22Rv1 (cell line): ENCODE measurements at regions not wholly inside any gene's neighbourhood (a gene's known extent, or its start where the extent isn't known, plus 50 kb on each side); places are given as distances from the start of the nearest gene placed in this dataset.
"Not testable (repeated sequence)": the region's sequence is repeated elsewhere in the genome, so short reads cannot be mapped to it uniquely, and the experiment has no call there.

Experiments used
- H3K27ac ChIP-seq: fragments of 450-650 bp; 2 replicates; pipeline ENCODE4 v1.5.1; 2017
- ZFX ChIP-seq: fragments of 450-650 bp; IDR thresholded peaks from 2 replicates; pipeline ENCODE4 v1.6.1; 2017; ENCODE audit warnings: antibody characterized with exemption, borderline replicate concordance
- TF ChIP-seq, protein P1 (sequence below): fragments of 450-650 bp; IDR thresholded peaks from 2 replicates; pipeline ENCODE4 v1.5.1; 2017; ENCODE audit warnings: mild to moderate bottlenecking

DNA sequence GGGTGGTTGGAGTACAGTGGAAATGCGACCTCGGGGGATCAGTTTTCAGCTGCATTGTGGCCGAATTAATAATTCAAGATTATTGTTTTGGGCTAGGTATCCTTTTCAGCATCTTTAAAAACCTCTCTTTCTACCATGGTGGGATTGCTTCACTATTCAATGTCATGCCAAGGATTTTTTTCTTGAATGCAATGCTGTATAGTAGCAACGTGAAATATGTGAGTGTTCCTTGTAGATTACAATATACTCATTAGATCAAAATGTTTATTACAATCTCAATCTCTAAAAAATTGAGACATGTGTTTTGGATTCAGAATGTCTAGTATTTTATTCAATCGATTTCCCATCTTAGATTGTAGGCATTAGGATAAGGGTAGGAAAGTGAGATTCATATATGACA is 586.5 kb upstream of the TBL1XR1 start:
- H3K27ac ChIP-seq, result no peak overlapping the region
- TF ChIP-seq ZFX, result no peak

DNA sequence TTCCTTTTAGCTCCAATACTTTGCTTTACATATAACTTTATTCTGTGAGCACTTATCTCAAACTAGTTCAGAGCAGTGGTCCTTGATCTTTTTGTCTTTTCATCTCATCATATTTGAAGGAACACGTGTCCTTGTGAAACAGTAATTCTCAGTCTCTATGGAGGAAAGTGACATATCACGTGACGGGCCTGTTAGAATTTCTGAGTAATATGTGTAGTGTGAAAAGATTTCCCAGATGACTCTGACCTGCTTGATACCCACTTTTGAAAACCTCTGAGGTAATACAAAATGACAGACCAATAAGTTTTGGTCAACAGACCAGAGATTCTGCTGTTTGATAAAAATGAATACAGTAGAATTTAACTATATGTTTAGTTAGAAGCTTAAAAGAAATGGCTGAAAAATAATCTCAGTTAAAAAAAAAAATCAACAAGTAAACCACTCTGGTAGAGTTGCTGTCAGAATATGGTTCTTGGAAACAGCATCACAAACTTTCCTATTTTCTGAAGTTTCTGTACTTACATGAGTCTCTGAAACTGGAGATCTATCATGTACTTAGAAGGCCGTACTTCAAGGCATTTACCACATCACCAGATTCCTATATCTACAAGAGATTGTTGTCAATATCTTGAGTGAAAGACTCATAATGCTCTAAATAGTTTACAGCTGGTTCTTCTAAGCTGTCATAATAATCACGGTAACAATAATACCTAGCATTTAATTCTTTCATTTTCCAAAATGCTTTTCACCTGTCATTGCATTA is 590.2 kb upstream of the TBL1XR1 start:
- no peak overlapping the region for H3K27ac ChIP-seq

DNA sequence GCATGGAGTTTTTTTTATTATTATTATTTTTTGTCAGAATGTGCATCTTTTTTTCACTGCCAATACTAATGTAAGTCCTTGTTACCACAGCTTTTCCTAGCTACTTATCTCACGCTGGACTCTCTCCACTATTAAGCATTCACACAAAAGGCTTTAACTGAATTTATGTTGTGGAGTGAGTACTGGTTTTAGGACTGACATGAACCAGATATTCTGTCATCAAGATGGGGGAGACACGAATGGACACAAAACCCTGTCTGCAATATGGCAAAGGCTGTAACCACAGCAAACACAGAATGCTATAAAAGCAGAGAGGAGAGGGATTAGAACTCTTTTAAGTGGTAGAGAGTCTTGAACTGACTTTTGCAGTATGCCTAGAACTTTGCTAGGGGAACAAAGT is 592.2 kb upstream of the TBL1XR1 start:
- H3K27ac ChIP-seq, result no peak overlapping the region
- TF ChIP-seq, protein P1, sequence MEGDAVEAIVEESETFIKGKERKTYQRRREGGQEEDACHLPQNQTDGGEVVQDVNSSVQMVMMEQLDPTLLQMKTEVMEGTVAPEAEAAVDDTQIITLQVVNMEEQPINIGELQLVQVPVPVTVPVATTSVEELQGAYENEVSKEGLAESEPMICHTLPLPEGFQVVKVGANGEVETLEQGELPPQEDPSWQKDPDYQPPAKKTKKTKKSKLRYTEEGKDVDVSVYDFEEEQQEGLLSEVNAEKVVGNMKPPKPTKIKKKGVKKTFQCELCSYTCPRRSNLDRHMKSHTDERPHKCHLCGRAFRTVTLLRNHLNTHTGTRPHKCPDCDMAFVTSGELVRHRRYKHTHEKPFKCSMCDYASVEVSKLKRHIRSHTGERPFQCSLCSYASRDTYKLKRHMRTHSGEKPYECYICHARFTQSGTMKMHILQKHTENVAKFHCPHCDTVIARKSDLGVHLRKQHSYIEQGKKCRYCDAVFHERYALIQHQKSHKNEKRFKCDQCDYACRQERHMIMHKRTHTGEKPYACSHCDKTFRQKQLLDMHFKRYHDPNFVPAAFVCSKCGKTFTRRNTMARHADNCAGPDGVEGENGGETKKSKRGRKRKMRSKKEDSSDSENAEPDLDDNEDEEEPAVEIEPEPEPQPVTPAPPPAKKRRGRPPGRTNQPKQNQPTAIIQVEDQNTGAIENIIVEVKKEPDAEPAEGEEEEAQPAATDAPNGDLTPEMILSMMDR, result no peak
- no peak for TF ChIP-seq ZFX

More for the DNA sequence above, 590.2 kb upstream of the TBL1XR1 start:
- TF ChIP-seq ZFX, result no peak
- TF ChIP-seq, protein P1, result no peak

DNA sequence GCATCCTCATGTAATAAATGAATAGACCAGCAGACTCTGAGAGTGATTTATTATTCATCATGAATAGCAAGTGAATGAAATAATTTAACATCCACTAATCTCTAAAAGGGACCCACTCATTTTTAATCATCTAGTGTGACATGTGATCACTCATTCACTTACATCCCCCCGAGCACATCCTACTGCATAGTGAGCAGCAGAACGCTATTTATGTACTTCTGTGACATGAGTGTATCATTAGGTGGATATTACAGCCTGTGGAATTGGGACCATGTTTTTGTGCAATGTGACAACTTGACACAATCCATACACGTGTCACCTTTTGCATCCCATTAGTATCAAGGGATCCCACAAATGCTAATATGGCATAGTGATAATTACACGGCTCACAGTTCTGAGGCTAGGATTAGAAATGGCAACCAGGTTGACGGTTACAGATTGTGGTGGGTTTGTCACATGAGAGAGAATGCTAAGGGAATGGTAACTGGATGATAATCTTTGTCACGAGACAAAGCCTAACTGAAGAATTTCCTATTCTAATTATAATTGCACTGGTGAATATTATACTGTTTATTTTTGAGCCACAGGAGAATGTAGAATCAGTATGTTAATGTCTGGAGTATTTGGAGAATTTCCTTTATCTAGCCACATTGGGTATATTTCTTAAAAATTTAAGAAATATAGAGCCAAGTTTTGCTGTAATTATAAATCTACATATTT is 595.2 kb upstream of the TBL1XR1 start:
- H3K27ac ChIP-seq, result no peak overlapping the region
- TF ChIP-seq, protein P1, result no peak
- no peak for TF ChIP-seq ZFX

DNA sequence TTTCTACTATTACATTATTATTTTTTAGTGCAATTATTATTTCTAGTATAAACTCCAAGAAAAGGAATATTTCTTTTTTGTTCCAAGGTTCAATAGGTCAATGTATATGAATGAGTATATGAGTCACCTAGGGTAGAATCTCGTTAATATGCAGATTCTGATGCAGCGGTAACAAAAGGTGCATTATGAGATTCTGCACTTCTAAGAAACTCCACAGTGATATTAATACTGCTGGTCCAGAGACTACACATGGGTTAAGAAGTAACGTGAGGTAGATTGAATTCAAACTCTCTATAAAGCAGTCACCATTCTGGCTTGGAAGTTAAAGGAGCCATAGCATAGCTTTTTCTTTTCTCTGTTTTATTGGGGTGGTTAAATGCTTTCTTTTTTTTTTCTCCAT is 596.2 kb upstream of the TBL1XR1 start:
- no peak for TF ChIP-seq ZFX
- TF ChIP-seq, protein P1, result no peak
- no peak overlapping the region for H3K27ac ChIP-seq

DNA sequence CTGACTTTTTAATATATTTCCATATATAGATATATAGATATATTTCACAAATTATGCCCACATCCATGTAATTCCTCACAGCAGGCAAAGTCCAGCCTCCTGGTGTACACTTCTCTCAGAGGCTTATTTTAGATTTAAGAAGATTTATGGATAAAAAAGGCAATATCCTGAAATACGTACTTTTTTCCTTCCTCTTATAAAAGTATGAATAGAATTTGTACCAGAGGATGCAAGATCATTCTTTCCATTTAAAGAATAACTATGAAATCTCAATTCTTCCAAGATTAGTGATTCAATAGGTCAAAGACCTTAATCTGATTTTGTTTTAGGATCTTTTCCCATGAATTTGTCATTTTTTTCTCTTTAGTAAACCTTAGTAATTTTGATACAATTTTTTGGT is 597.9 kb upstream of the TBL1XR1 start:
- TF ChIP-seq, protein P1, result no peak
- TF ChIP-seq ZFX, result no peak
- H3K27ac ChIP-seq, result no peak overlapping the region

DNA sequence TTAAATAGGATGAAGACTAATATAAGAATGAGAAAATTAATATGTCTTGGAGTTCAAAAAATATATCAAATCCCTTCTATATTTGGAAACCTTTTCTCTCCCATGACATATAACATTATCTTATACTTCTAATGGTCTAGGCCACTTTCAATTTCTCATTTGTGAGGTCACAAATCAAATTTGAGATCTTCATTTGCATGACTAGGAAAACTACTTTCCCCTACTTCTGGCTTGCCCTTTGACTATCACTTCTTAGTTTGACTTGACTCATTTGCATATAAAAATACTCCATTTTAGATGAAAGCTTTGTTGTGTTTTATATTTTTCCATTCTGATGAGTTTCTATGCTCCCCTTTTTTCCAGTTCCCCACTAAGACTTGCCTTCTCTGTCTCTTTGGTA is 598.6 kb upstream of the TBL1XR1 start:
- no peak overlapping the region for H3K27ac ChIP-seq

DNA sequence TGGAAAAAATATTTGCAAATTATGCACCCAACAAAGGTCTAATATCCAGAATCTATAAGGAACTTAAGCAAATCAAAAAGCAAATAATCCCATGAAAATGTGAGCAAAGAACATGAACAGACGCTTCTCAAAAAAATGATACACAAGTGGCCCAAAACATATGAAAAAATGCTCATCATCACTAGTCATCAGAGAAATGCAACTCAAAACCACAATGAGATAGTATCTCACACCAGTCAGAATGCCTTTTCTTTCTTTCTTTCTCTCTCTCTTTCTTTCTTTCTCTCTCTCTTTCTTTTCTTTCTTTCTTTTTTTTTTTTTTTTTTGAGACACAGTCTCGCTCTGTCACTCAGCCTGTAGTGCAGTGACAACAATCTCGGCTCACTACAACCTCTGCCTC is 602.9 kb upstream of the TBL1XR1 start:
- H3K27ac ChIP-seq, result not testable (repeated sequence)

More for the DNA sequence above, 598.6 kb upstream of the TBL1XR1 start:
- no peak for TF ChIP-seq ZFX
- TF ChIP-seq, protein P1, result no peak
